ENCODE measurements at regions not wholly inside any gene's neighbourhood (a gene's known extent, or its start where the extent isn't known, plus 50 kb on each side); places are given as distances from the start of the nearest gene placed in this dataset.

DNA sequence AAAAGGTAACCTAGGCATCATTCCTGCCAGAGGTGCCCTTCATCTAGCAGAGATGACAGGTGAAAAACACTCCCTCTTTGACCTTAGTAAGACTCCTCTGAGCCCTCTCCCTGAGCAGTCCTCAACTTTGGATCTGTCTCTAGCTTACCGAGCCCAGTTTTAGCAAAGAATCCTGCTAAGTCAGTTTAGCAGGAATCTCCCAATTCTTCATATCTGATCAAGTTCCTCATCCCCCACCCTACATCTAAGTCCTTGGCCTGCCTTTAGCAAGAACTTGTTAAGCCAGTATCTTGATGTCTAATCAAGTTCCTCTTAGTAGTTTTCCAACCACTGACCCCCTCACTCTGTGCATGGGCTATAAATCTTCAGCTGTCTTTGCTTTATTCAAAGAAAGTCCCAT lies 235.6 kb downstream of the OMA1 start:
- Histone ChIP-seq H3K9me3 (ENCODE audit: low read depth, low read length) (no peaks in the 10 kb centered on the region), H3K36me3 (ENCODE audit: insufficient read depth, low read length) (no peaks in the 10 kb centered on the region), H3K4me1 (ENCODE audit: insufficient read depth, low read length) (no peaks in the 10 kb centered on the region), H2AFZ (ENCODE audit: low read length) (no peak overlapping the region), H3K27ac (ENCODE audit: low read depth, low read length) (no peak overlapping the region), H3K4me3 (ENCODE audit: insufficient read depth, low read length) (no peak overlapping the region), H3K79me2 (ENCODE audit: insufficient read depth, low read length) (no peaks in the 10 kb centered on the region), H3K27me3 (ENCODE audit: insufficient read depth, low read length) (no peaks in the 10 kb centered on the region), H3K4me2 (ENCODE audit: insufficient read depth, low read length) (no peak overlapping the region), H4K20me1 (ENCODE audit: insufficient read depth, low read length) (no peaks in the 10 kb centered on the region)
- no peak for DNase-seq (ENCODE audit: insufficient read length, low spot score, missing footprints)
- TF ChIP-seq, protein P1, sequence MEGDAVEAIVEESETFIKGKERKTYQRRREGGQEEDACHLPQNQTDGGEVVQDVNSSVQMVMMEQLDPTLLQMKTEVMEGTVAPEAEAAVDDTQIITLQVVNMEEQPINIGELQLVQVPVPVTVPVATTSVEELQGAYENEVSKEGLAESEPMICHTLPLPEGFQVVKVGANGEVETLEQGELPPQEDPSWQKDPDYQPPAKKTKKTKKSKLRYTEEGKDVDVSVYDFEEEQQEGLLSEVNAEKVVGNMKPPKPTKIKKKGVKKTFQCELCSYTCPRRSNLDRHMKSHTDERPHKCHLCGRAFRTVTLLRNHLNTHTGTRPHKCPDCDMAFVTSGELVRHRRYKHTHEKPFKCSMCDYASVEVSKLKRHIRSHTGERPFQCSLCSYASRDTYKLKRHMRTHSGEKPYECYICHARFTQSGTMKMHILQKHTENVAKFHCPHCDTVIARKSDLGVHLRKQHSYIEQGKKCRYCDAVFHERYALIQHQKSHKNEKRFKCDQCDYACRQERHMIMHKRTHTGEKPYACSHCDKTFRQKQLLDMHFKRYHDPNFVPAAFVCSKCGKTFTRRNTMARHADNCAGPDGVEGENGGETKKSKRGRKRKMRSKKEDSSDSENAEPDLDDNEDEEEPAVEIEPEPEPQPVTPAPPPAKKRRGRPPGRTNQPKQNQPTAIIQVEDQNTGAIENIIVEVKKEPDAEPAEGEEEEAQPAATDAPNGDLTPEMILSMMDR (IDR thresholded peaks at IDR 0.05; ENCODE audit: extremely low read depth, low read depth, low read length) = no peak

DNA sequence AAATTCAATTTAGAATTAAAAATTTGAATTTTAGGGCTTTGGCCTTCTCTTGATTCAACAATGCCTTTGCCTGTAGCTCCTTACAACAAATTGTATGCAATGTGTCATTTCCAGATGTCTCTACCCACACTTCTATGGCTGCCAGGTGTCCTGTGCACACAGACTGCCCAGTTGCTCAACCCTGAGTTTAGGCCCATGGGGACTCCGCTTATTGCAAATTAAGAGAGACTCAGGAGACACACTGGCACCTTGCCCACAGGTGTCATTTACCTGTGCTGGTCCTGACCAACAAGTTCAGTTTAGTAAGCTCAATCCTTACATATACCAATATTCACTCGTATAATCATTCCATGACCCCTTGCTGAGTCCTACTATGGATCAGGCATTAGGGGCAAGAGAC lies 236.1 kb downstream of the OMA1 start:
- Histone ChIP-seq H3K9me3 (ENCODE audit: low read depth, low read length) (no peaks in the 10 kb centered on the region), H3K27ac (ENCODE audit: low read depth, low read length) (no peak overlapping the region), H3K27me3 (ENCODE audit: insufficient read depth, low read length) (no peaks in the 10 kb centered on the region), H3K4me2 (ENCODE audit: insufficient read depth, low read length) (no peak overlapping the region), H2AFZ (ENCODE audit: low read length) (no peak overlapping the region), H3K4me3 (ENCODE audit: insufficient read depth, low read length) (no peak overlapping the region), H3K79me2 (ENCODE audit: insufficient read depth, low read length) (no peaks in the 10 kb centered on the region), H3K36me3 (ENCODE audit: insufficient read depth, low read length) (no peaks in the 10 kb centered on the region), H4K20me1 (ENCODE audit: insufficient read depth, low read length) (no peaks in the 10 kb centered on the region), H3K4me1 (ENCODE audit: insufficient read depth, low read length) (no peaks in the 10 kb centered on the region)
- TF ChIP-seq, protein P1 (IDR thresholded peaks at IDR 0.05; ENCODE audit: extremely low read depth, low read depth, low read length) = no peak
- no peak for DNase-seq (ENCODE audit: insufficient read length, low spot score, missing footprints)

- Histone ChIP-seq H4K20me1 (ENCODE audit: insufficient read depth, low read length) (no peaks in the 10 kb centered on the region), H3K27me3 (ENCODE audit: insufficient read depth, low read length) (no peaks in the 10 kb centered on the region), H3K9me3 (ENCODE audit: low read depth, low read length) (no peaks in the 10 kb centered on the region), H3K27ac (ENCODE audit: low read depth, low read length) (no peak overlapping the region), H2AFZ (ENCODE audit: low read length) (no peak overlapping the region), H3K79me2 (ENCODE audit: insufficient read depth, low read length) (no peaks in the 10 kb centered on the region), H3K4me1 (ENCODE audit: insufficient read depth, low read length) (no peaks in the 10 kb centered on the region), H3K4me2 (ENCODE audit: insufficient read depth, low read length) (no peak overlapping the region), H3K36me3 (ENCODE audit: insufficient read depth, low read length) (no peaks in the 10 kb centered on the region), H3K4me3 (ENCODE audit: insufficient read depth, low read length) (no peak overlapping the region)
- DNase-seq (ENCODE audit: insufficient read length, low spot score, missing footprints) = no peak
- TF ChIP-seq, protein P1 (IDR thresholded peaks at IDR 0.05; ENCODE audit: extremely low read depth, low read depth, low read length) = no peak
Observed at GRCh38 chr1:58308206-58308605, 238.3 kb downstream of the OMA1 start.

DNA sequence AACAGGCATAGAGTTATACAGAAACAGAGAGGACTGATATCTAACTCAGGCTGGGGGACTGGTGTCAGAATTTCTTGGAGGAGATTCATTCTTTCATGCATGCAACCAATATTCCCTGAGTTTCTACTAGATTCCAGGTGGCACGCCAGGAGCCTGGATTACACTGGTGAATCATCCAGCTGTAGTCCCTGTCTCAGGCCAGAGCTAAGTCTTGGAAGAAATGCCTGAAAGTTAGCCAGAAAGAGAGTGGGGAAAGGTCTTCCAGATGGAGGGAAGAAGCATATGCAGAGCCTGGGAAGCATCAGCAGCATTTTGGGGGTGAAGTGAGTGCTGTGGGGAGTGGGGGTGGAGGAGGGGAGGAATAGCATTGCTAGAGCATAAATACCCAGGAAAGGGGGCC lies 239.1 kb downstream of the OMA1 start:
- no peaks in the 10 kb centered on the region for H3K27me3 ChIP-seq (ENCODE audit: insufficient read depth, low read length)
- H3K4me1 ChIP-seq (ENCODE audit: insufficient read depth, low read length) = no peaks in the 10 kb centered on the region
- no peak overlapping the region for H3K27ac ChIP-seq (ENCODE audit: low read depth, low read length)
- TF ChIP-seq, protein P1 (IDR thresholded peaks at IDR 0.05; ENCODE audit: extremely low read depth, low read depth, low read length) = no peak
- no peaks in the 10 kb centered on the region for H4K20me1 ChIP-seq (ENCODE audit: insufficient read depth, low read length)
- no peaks in the 10 kb centered on the region for H3K79me2 ChIP-seq (ENCODE audit: insufficient read depth, low read length)
- no peak overlapping the region for H3K4me2 ChIP-seq (ENCODE audit: insufficient read depth, low read length)
- no peak overlapping the region for H3K4me3 ChIP-seq (ENCODE audit: insufficient read depth, low read length)
- H3K9me3 ChIP-seq (ENCODE audit: low read depth, low read length) = no peaks in the 10 kb centered on the region
- H2AFZ ChIP-seq (ENCODE audit: low read length) = no peak overlapping the region
- H3K36me3 ChIP-seq (ENCODE audit: insufficient read depth, low read length) = no peaks in the 10 kb centered on the region
- DNase-seq (ENCODE audit: insufficient read length, low spot score, missing footprints) = no peak
